GM23338 (cell line): ENCODE measurements at regions not wholly inside any gene's neighbourhood (a gene's known extent, or its start where the extent isn't known, plus 50 kb on each side); places are given as distances from the start of the nearest gene placed in this dataset.

Experiments
- ATAC-seq: fragments of 200-7000 bp; cut with Tn5 transposase; 3 replicates; pipeline ENCODE4 v1.9.1; 2020
- DNase-seq: peaks from one replicate; pipeline ENCODE4 v3.0.0-alpha.2; 2015; ENCODE audit warnings: low spot score
- H2AFZ ChIP-seq: fragments of 200-600 bp; sonication (generic); 2 replicates; pipeline ENCODE4 v1.8.0; 2016; ENCODE audit warnings: antibody characterized with exemption, mild to moderate bottlenecking, moderate library complexity
- H3F3A ChIP-seq: fragments of 200-600 bp; sonication (generic); replicated peaks from 2 replicates; pipeline ENCODE4 v1.8.0; 2017; ENCODE audit warnings: antibody characterized with exemption, mixed run types, low read depth
- H3K27ac ChIP-seq: fragments of 200-600 bp; sonication (generic); 2 replicates; pipeline ENCODE4 v1.6.1; 2016; ENCODE audit warnings: low read depth
- H3K27me3 ChIP-seq: fragments of 200-600 bp; sonication (generic); 2 replicates; pipeline ENCODE4 v1.8.0; 2016; ENCODE audit warnings: mild to moderate bottlenecking, mixed run types, moderate library complexity; ENCODE audit not compliant: insufficient read depth
- H3K36me3 ChIP-seq: fragments of 200-600 bp; sonication (generic); 2 replicates; pipeline ENCODE4 v1.8.0; 2016; ENCODE audit warnings: mild to moderate bottlenecking; ENCODE audit not compliant: insufficient read depth
- H3K4me1 ChIP-seq: fragments of 200-600 bp; sonication (generic); 2 replicates; pipeline ENCODE4 v1.8.0; 2016; ENCODE audit warnings: mild to moderate bottlenecking, moderate library complexity; ENCODE audit not compliant: insufficient read depth
- H3K4me2 ChIP-seq: fragments of 200-600 bp; sonication (generic); 2 replicates; pipeline ENCODE4 v1.7.1; 2017; ENCODE audit warnings: mixed run types
- H3K4me3 ChIP-seq: fragments of 200-600 bp; sonication (generic); 2 replicates; pipeline ENCODE4 v1.6.1; 2016; ENCODE audit warnings: mixed run types
- H3K79me2 ChIP-seq: fragments of 200-600 bp; sonication (generic); replicated peaks from 2 replicates; pipeline ENCODE4 v1.8.0; 2017; ENCODE audit warnings: mild to moderate bottlenecking; ENCODE audit not compliant: insufficient read depth
- H3K9me2 ChIP-seq: fragments of 200-600 bp; sonication (generic); 2 replicates; pipeline ENCODE4 v1.8.0; 2017; ENCODE audit not compliant: insufficient read depth
- H4K20me1 ChIP-seq: fragments of 200-600 bp; sonication (generic); replicated peaks from 2 replicates; pipeline ENCODE4 v1.8.0; 2017; ENCODE audit warnings: mild to moderate bottlenecking; ENCODE audit not compliant: insufficient read depth
- H3K27ac Mint-ChIP-seq: 2 replicates; pipeline ENCODE4 v1.8.0; 2020; ENCODE audit warnings: inconsistent platforms, mild to moderate bottlenecking, moderate library complexity, mixed read lengths
- H3K27me3 Mint-ChIP-seq: 3 replicates; pipeline ENCODE4 v1.8.0; 2022; ENCODE audit warnings: low read depth, mild to moderate bottlenecking, moderate library complexity, mixed read lengths, inconsistent platforms; ENCODE audit not compliant: insufficient read depth, poor library complexity
- H3K36me3 Mint-ChIP-seq: 3 replicates; pipeline ENCODE4 v1.8.0; 2021; ENCODE audit warnings: low read depth, mild to moderate bottlenecking, inconsistent platforms, moderate library complexity, mixed read lengths
- H3K4me1 Mint-ChIP-seq: 3 replicates; pipeline ENCODE4 v1.8.0; 2020; ENCODE audit warnings: mild to moderate bottlenecking, inconsistent platforms, mixed read lengths
- H3K4me3 Mint-ChIP-seq: 3 replicates; pipeline ENCODE4 v1.8.0; 2021; ENCODE audit warnings: moderate library complexity, mild to moderate bottlenecking, inconsistent platforms, mixed read lengths
- H3K9me3 Mint-ChIP-seq: 3 replicates; pipeline ENCODE4 v1.8.0; 2020; ENCODE audit warnings: moderate library complexity, mild to moderate bottlenecking, inconsistent platforms, mixed read lengths
- CTCF ChIP-seq, 2 experiments: fragments of 200-600 bp in 1 of 2; sonication (generic) in 1 of 2; conservative IDR thresholded peaks; 2 replicates each; pipeline versions ENCODE4 v1.5.1 to v1.6.1; 2016 to 2017; ENCODE audit warnings: antibody characterized with exemption in 2 of 2, low read depth in 2 of 2, mild to moderate bottlenecking in 2 of 2, moderate library complexity in 1 of 2
- ETS1 ChIP-seq: IDR thresholded peaks from 2 replicates; pipeline ENCODE4 v1.6.1; 2016; ENCODE audit warnings: antibody characterized with exemption
- JUNB ChIP-seq: IDR thresholded peaks from one replicate; pipeline ENCODE4 v1.6.1; 2016; ENCODE audit warnings: antibody characterized with exemption; ENCODE audit not compliant: unreplicated experiment
- POLR2AphosphoS5 ChIP-seq: IDR thresholded peaks from 2 replicates; pipeline ENCODE4 v1.6.1; 2016; ENCODE audit warnings: antibody characterized with exemption, low read depth
- ZNF331 ChIP-seq: fragments of 250-450 bp; sonication (Bioruptor Pico); IDR thresholded peaks from 2 replicates; pipeline ENCODE4 v1.5.0; 2020; ENCODE audit warnings: low read depth, mild to moderate bottlenecking, moderate library complexity
- ZNF462 ChIP-seq: fragments of 250-450 bp; sonication (Bioruptor Pico); IDR thresholded peaks from 2 replicates; pipeline ENCODE4 v1.5.0; 2020; ENCODE audit warnings: mild to moderate bottlenecking, moderate library complexity

- no peak for TF ChIP-seq CTCF (conservative IDR thresholded peaks at IDR 0.05; ENCODE audit: low read depth in 2 of 2)
Observed at GRCh38 chr14:98218218-98218617, 1053.8 kb downstream of the BCL11B start (continued).

GRCh38 chr14:98219638-98220037 lies 1052.4 kb downstream of the BCL11B start:
- H3K27ac Mint-ChIP-seq = no peak overlapping the region
- H3K9me2 ChIP-seq = 0 out of 2 replicates have a peak, but pooled peaks cover 4% of the 10 kb centered on the region
- H3K36me3 ChIP-seq = no peaks in the 10 kb centered on the region
- TF ChIP-seq CTCF (conservative IDR thresholded peaks at IDR 0.05; ENCODE audit: low read depth in 2 of 2) (no peak), ETS1 (no peak), ZNF331 (CRISPR knock-in tag) (no peak)
- H3K9me3 Mint-ChIP-seq = no peaks in the 10 kb centered on the region; the same call in 2 of the 3 replicates
- H3K4me2 ChIP-seq = no peak overlapping the region
- H3K4me3 ChIP-seq = no peak overlapping the region
- peaks cover 2% of the 10 kb centered on the region; the same call in 1 of the 3 replicates for H3K4me1 Mint-ChIP-seq
- H3K79me2 ChIP-seq = no peaks in the 10 kb centered on the region
- H3F3A ChIP-seq = no peaks in the 10 kb centered on the region
- no peak overlapping the region for H2AFZ ChIP-seq
- no peak for DNase-seq
- H3K36me3 Mint-ChIP-seq = no peaks in the 10 kb centered on the region
- no peaks in the 10 kb centered on the region for H3K4me1 ChIP-seq
- no peaks in the 10 kb centered on the region for H3K27me3 Mint-ChIP-seq
- no peak overlapping the region for H3K27ac ChIP-seq
- H4K20me1 ChIP-seq = no peaks in the 10 kb centered on the region
- ATAC-seq = no peak
- H3K27me3 ChIP-seq = no peaks in the 10 kb centered on the region
- H3K4me3 Mint-ChIP-seq = no peak overlapping the region

GRCh38 chr14:98223106-98223505 lies 1048.9 kb downstream of the BCL11B start:
- ATAC-seq = no peak
- Histone ChIP-seq H3K36me3 (no peaks in the 10 kb centered on the region), H3K27ac (no peak overlapping the region), H3F3A (no peaks in the 10 kb centered on the region), H3K4me1 (no peaks in the 10 kb centered on the region), H4K20me1 (no peaks in the 10 kb centered on the region), H3K4me3 (no peak overlapping the region), H3K4me2 (no peak overlapping the region), H3K79me2 (no peaks in the 10 kb centered on the region), H3K27me3 (no peaks in the 10 kb centered on the region), H2AFZ (no peak overlapping the region), H3K9me2 (0 out of 2 replicates have a peak, but pooled peaks cover 4% of the 10 kb centered on the region)
- no peaks in the 10 kb centered on the region for H3K4me1 Mint-ChIP-seq
- H3K36me3 Mint-ChIP-seq = no peaks in the 10 kb centered on the region
- H3K9me3 Mint-ChIP-seq = no peaks in the 10 kb centered on the region; the same call in 2 of the 3 replicates
- no peak overlapping the region for H3K27ac Mint-ChIP-seq
- no peak for DNase-seq
- no peaks in the 10 kb centered on the region for H3K27me3 Mint-ChIP-seq
- H3K4me3 Mint-ChIP-seq = no peak overlapping the region
- no peak for TF ChIP-seq ZNF462 (CRISPR knock-in tag)
- no peak for TF ChIP-seq POLR2AphosphoS5
- TF ChIP-seq JUNB = no peak
